Nucleus accumbens (tissue), 56 donors: ENCODE measurements at regions not wholly inside any gene's neighbourhood (a gene's known extent, or its start where the extent isn't known, plus 50 kb on each side); places are given as distances from the start of the nearest gene placed in this dataset.

Experiments
- DNase-seq, 56 donors: peaks; one replicate each; lab custom pipeline; 2025; lab: John Stamatoyannopoulos, UW

DNA sequence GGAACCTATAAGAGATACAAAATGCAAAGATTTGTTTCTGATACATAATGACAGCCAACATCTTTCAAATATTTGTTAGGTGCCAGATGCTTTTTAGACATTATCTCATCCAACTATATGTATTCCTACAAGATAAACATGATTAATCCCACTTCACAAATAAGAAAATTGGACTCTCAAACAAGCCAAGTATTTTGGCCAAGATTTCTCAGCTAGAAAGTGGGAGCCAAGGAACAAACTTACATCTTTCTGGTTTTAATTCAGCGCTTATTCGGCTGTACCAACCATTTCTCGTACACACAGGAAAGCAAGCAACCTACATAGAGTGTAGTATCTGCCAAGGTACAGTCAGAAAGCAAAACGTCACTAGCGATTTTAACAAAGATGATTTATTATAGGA, 85.7 kb upstream of the SERP2 start:
- no peak for DNase-seq

DNA sequence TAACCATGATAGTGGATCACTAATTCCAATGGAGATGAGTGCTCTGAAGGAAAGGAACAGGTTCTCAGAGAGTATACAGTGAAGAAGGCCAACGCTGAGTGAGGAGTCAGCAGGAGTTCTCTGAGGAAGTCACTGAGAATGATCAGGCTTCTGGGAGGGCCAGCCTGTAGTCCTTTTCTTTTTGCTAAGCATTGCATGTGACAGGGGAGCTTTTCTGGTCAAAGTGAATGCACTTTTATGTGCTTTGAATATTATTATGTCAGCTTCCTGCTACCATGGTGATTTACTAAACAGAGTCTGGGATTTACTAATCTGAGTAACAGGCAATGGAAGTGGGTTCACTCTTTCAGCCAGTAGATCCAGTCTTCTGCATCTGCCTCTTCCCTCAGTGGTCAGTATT, 81.1 kb upstream of the SERP2 start:
- DNase-seq, result peak in 1 of 56 donors; percentile 33

DNA sequence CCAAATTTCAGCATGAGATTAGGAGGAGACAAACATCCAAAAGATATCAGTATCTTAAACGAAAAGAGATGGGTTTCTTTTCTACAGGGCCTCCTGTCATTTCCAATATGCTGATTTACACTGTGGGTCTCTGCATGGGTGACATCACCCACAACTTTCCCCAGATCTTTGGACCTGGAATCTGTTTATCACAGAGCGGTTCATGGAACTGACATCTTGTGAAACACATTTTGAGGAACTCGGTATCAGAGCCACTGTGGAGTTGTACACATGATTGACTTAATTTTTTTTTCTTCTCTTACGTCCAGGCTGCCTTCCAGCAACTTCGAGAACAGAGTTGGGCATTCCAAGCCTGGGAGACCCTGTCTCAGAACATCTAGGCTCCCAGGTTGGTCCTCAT, 80.2 kb upstream of the SERP2 start:
- DNase-seq, result no peak

DNA sequence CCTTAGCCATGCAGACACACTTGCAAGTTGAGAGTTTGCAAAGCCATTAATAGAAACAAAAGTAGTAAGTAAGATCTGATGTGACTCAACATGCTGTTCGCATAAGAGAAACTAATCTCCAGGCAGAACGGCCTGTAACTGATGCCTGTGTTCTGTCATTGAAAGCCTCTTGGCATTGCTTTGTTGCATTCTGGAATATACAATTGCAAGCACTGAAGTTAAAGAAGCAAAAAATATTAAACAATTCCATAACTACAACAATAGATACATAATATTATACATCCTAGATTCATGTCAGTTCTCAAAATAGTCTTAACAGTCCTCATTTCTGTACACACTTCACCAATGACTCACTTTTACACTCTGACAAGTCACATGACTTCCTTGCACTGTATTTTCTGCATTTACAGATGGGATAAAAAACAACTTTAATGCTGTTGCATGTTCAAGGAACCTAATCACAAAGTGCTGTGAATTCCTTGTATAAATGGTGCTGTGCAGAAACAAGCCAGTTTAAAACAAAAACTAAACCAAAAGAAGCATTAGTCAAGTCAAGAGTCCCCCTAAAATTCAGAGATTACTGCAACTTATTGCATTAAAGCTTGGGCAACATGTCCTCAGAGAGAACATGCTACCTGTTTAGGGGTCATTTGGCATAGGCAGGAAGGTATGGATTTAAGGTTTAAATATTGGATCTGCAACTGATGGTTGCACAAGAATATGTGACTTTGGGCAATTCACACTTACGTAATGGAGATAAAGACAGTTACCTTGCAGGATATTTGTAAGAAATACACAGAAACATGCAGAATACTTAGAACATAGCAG, 79.5 kb upstream of the SERP2 start:
- DNase-seq, result no peak

DNA sequence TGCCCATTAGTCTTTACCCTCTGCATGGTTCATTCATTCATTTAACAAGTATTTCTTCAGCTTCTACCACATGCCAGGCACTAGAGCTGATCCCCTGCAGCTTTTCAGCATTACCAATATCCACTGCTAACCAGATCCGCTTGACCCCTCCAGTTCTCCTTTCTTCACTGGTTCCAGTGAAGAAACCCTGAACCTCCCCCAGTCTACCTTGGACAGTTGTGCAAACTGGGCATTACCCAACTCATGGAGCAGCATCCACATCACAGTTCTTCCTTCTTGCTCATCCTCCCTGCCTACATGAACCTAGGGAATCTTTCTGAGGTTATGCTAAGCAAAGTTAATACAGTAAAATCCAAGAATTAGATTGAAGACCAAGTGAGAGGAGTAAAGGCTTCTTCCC, 78.7 kb upstream of the SERP2 start:
- DNase-seq, result no peak

DNA sequence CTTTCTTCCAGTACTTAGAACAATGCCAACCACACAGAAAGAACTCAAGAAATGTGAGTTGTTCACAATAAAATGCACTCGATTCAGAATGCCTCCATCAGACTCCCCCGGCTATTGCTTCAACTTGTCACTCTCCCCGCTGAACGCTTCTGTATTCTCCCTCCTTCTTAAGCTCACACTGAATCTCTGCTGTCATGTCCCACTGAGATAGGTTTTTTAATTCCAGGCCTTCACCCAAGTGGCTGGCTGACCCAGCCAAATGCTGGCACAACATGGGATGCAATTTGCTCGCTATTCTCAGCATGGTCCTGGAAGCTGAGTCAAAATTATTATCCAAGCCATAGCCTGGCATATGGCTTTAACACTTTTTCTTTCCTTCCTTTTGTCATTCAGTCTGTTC, 76.8 kb upstream of the SERP2 start:
- DNase-seq, result peak in 15 of 56 donors; percentile 17 to 57 (median 30)

DNA sequence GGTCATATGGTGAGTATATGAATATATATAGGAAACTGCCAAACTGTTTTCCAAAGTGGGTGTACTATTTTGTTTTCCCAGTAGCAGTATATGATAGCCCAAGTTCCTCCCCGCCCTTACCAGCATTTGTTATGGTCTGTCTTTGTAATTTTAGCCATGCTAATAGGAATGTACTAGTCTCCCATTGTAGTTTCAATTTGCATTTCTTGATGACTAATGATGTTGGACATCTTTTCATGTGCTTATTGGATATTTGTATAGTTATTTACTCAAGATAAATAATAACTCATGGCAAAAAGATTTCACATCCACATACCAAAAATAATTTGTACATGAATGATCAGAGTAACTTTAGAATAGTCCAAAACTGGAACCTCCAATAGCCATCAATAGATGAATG, 75.3 kb upstream of the SERP2 start:
- no peak for DNase-seq

DNA sequence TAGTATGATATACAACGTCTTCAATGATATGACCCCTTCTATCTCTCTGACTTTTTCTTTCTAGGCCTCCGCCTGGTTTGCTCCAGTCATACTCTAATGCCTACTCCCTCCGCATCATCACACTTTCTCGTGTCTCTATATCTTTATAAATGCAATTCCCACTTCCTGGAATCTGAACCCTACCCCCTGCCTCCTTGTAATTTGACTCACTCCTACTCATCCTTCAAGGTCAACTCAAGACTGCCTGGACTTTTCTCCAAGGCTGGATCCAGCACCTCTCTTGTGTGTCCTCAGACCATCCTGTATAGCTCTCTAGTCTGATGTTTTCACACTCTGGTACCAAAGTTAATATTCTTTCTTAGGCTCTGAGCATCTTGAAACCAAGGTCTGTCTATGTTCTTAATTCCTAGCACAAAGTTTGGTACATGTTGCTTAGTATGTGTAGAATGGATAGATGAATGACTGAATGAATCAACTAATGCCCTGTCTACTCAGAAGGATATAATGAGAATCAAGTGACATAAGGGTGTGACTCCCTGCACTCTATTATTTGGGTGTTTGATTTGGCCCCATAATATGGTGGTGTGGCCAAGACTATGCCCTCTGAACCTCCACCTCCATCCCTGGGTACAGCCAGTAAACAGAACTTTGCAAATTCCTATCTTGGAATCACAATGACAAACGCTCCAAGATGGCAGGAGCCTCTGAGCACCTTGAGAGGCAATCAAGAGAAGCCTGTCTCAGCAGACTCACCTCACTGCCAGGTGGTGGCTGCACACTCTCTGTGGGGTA, 74.3 kb upstream of the SERP2 start:
- no peak for DNase-seq

DNA sequence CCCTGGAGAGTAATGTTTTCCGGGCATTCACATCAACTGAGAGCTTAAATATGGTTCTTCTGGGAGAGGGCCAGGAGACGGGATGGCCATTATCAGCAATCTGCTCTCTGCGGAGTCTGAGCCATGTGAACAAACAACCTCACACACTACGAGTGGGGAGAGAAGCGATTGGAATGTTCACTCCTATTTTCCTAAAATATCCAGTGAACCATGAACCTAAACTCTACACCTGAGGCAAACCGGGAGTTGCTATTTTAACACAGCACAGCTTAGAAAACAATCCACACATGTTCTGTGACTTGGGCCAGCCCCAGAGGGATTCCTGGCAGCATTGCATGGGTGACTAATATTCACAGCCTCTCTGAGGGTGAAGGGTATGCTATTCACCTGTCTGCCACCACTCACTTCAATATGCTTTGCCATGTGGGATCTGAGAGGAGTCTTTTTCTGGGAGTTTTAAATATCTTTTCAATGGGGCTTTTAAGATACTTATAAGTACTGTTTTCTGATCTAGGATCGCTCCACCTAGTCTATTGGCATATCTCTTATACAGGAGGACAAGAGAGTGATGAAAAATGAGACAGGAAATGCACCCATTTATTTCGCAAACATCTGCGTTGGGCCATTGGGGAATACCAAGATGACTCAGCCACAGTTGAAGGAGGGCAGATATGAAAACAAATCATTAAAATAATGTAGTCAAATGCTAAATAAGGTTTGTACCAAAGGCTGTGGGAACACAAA, 72.6 kb upstream of the SERP2 start:
- peak in 4 of 56 donors; percentile 9 to 18 (median 10) for DNase-seq

DNA sequence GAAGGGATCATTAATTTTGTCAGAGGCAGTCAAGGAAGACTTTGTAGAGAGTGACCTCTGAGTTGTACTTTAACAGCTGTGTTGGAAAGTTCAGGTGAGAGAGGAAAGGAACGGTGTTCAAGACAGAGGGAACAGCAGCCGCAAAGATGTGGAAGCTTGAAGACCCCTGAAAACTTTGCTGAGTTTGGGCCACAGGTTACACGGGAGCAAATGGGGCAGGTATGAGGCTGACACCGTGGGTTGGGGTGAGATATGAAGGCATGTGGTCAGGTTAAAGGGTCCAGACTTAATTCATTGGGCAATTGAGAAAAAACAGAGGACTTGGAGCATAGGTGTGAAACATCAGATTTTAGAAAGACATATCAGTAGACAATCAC, 72.0 kb upstream of the SERP2 start:
- no peak for DNase-seq

DNA sequence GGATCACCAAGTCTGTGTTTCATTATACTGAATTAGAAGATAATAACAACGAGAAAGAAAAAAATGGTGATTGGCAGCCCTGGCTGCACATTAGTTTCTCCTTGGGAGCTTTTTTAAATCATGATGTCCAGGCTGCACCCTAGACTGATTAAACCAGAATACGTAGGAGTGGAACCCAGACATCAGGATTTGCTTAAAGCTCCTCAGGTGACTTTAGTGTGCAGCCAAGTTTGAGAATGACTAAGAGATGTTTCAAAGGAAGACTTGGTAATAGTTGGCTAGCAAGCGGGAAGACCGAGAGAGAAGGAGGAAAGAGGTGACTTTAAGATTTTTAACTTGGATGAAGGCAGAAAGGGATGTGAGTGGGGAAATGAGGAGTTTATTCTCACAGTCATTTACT, 71.4 kb upstream of the SERP2 start:
- DNase-seq, result no peak

DNA sequence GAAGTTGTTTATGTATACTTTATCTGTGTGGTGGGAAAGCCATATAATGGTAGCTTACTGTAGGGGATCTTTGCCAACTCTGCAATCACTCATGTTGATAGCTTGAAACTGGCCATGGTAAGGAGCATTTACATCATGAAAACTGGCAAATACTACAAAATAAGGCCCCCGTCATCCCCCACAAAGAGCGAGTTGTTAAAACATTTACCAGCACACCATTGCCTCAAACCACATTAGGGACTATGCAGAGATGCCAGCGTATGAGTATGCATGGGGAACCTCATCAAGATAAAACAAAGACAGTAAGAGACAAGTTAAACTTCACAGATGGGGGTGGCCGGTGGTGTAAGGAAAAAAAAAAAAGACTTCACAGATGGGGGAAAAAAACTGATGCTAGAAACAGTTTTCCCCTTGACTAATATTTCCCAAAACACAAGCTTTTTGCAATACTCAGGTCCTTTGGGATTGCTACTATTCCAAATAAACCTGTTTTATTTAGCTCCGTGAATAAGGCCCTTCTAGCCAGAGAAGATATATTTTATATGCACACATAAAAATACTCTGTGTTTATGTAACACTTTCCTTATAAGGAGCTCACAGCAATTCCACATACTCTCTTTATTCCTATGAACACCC, 70.6 kb upstream of the SERP2 start:
- DNase-seq, result no peak

DNA sequence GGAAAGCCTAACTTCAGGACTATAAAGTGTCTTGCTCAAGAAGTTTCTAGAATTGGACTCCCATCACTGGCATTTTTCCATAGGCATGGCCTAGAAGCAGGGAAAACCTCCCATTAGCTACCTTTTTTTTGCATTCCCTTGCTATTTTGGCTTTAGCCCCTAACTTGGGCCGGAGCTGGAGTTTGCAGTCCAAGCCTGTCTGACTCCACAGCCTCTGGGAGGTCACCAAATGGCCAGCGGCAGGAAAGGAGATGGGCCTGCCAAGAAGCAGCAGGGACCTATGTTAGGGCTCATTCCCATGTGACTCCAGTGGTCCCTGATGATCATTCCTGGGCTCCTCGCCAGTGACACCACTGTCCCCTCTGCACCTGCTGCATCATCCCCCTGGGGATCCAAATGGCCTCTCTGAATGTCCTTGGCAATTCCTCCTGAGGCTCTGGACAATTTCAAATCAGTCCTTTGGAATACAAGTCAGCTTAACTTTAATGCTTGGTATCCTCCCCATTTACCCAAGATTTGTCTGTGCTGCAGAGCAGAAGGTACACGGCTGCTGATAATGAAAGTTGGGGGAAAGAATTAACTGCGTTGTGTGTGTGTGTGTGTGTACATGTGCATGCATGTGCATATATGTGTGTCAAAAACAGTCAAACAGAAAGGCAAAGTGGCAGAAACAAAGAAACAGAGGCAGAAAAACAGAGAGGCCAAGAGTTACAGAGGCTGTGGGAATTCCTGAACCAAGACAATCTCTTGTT, 69.8 kb upstream of the SERP2 start:
- peak in 2 of 56 donors; percentile 8 to 11 for DNase-seq

DNA sequence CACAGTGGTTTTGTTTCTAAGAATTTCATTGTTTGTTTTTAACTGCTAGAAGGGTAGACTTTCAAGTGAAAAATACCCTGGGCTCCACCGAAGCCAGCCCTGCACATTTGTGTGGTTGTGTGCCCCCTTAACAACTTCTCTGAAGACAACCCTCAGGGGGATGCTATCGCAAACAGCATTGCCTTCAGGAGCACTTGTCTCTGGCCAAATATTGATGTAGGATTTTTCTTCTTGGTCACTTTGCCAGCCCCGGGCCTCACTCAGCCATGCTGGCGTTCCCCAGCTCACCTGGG, 69.2 kb upstream of the SERP2 start:
- DNase-seq, result no peak

DNA sequence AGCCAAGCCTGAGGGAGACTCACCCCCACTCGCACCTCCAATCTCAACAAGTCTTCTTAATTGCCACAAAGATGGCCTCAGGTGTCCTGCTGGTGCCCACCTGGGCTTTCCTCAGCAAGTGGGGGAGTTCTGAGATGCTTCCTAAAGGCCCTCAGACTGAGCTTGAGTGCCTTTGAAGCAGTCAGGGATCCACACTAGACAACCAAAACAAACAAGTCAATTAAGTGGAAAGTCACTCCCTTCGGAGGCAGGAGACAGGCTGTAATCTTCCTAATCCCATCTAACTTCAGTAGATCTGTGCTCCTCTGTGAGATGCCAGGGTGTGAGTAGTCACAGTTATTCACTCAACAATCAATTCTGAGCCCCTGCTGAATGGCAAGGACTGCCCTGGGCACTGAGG, 68.3 kb upstream of the SERP2 start:
- no peak for DNase-seq

DNA sequence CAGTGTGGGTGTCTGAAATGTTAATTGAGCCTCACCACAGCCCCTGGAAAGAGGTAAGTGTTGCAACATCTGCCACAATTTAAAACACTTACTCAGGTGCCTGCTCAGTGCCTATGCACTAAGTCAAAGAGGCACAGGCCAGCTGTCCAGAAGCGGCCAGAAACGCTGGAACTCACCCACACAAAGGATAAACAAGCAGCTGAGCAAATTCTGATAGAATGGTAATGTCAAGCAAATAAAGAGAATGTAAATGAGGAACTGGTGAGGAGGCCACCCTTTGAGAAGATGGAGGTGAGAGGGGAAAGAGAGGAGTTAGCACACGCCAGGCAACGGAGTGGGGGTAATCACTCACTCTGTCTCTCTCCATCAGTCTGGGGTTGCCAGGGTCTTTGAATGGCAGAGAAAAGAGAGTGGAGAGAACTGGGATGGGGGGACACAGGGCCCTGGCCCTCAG, 67.7 kb upstream of the SERP2 start:
- DNase-seq, result peak in 2 of 56 donors; percentile 8 to 16

DNA sequence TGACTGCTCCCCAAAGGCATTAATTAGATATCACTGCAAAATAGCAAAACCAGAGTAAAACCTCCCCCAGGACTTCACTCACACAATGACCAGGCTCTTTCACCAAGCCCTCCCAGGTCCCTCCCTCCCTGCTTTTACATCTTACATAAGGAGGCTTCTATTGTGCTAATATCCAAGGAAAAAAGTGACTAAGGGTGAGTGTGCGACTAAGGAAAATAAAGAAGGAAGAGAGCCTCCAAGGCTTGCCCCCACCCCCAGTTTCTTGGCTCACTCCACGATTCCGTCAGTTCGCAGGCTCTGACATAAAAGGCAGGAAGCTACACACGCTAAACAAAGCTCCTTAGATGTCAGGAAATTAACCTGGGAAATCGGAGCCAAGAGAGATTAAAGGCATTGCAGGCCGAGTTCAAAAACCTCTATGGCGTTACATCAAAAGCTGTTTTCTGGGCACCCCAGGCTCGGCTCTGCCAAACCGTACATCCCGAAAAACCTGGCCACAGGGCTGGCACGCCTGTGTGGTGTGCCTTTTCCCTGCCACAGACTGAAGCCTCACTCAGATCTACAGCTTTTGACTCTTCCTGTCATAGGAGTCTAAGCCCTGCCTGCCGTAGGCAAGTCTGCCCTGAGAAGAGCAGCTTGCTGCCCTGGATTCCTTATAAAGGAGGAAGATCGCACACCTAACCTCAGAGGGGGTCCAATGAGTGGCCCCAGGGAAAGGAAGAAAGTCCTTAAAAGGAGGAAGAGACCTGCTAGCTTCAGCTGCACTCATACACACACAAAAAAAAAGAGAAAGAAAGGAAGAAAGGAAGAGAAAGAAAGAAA, 67.0 kb upstream of the SERP2 start:
- DNase-seq, result peak in 28 of 56 donors; percentile 5 to 58 (median 26)

DNA sequence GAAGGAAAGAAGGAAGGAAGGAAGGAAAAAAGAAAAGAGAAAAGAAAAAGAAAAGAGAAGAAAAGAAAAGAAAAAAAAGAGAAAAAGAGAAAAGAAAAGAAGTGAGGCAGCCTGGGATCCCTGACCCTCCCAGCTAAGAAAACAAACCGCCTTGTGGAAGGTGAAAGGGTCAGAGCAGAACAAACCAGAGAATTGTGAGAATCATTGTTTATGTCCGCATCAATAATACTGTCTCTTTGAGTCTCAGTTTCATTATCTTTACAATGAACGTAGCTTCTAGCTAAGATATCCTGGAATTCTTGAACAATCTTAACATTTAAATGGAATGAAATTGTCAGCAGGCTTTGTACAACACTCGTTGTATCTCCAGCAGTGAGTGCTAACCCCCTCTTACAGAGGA, 66.4 kb upstream of the SERP2 start:
- no peak for DNase-seq

DNA sequence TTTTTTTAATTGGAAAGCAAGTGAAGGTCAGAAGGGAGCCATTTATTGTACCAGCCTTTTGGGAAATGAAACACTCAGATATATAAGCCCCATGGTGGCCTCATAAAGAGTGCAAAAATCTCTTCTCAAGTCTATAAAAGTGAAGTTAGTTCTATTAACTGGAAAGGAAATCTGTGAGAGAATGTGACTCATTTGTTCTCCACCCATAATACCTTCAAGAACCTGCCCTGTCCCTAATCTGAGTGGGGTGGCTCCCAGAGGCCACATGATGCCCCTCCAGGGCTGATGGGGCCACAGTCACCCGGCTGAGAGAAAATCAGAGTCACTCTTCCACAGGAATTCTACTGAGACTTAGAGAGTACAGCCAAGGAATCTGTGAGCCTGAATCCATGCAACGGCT, 65.8 kb upstream of the SERP2 start:
- no peak for DNase-seq
